ENCODE measurements at regions not wholly inside any gene's neighbourhood (a gene's known extent, or its start where the extent isn't known, plus 50 kb on each side); places are given as distances from the start of the nearest gene placed in this dataset.
"Not testable (repeated sequence)": the region's sequence is repeated elsewhere in the genome, so short reads cannot be mapped to it uniquely, and the experiment has no call there.

GRCh38 chr11:87536565-87536964 lies 498.8 kb downstream of the TMEM135 start:
- ChIA-PET CTCF (no interaction called here), POLR2A (no interaction called here)
- no peaks in the 10 kb centered on the region for H3K36me3 Mint-ChIP-seq
- H3K4me1 Mint-ChIP-seq (ENCODE audit: low read depth), result no peaks in the 10 kb centered on the region
- intact Hi-C loops (cut with micrococcal nuclease), result no loop called here
- H3K27me3 Mint-ChIP-seq, result no peaks in the 10 kb centered on the region
- no peak for DNase-seq
- no peaks in the 10 kb centered on the region for H3K9me3 Mint-ChIP-seq
- no peak overlapping the region for H3K4me3 Mint-ChIP-seq
- no peak overlapping the region for H3K27ac Mint-ChIP-seq

- Mint-ChIP-seq H3K4me3 (no peak overlapping the region), H3K4me1 (ENCODE audit: low read depth) (no peaks in the 10 kb centered on the region), H3K27ac (no peak overlapping the region), H3K36me3 (no peaks in the 10 kb centered on the region), H3K27me3 (no peaks in the 10 kb centered on the region), H3K9me3 (no peaks in the 10 kb centered on the region)
- no peak for DNase-seq
- ChIA-PET CTCF (no interaction called here), POLR2A (no interaction called here)
- intact Hi-C loops (cut with micrococcal nuclease), result no loop called here
Observed at GRCh38 chr11:87536016-87536415, 498.3 kb downstream of the TMEM135 start.

GRCh38 chr11:87535513-87535912 lies 497.8 kb downstream of the TMEM135 start:
- Mint-ChIP-seq H3K4me1 (ENCODE audit: low read depth) (no peaks in the 10 kb centered on the region), H3K9me3 (no peaks in the 10 kb centered on the region), H3K36me3 (no peaks in the 10 kb centered on the region), H3K27ac (no peak overlapping the region), H3K4me3 (no peak overlapping the region), H3K27me3 (no peaks in the 10 kb centered on the region)
- intact Hi-C loops (cut with micrococcal nuclease), result no loop called here
- CTCF ChIA-PET, result no interaction called here
- no peak for DNase-seq
- POLR2A ChIA-PET, result no interaction called here

- H3K9me3 Mint-ChIP-seq; intact Hi-C loops (cut with micrococcal nuclease); CTCF ChIA-PET; H3K4me3 Mint-ChIP-seq; DNase-seq; H3K27ac Mint-ChIP-seq; H3K36me3 Mint-ChIP-seq; H3K27me3 Mint-ChIP-seq; POLR2A ChIA-PET; H3K4me1 Mint-ChIP-seq (ENCODE audit: low read depth): not testable (repeated sequence)
Observed at GRCh38 chr11:87531835-87532234, 494.1 kb downstream of the TMEM135 start.

GRCh38 chr11:87529486-87529885 lies 491.8 kb downstream of the TMEM135 start:
- Mint-ChIP-seq H3K9me3 (no peaks in the 10 kb centered on the region), H3K4me1 (ENCODE audit: low read depth) (no peaks in the 10 kb centered on the region), H3K4me3 (no peak overlapping the region), H3K36me3 (no peaks in the 10 kb centered on the region), H3K27me3 (no peaks in the 10 kb centered on the region), H3K27ac (no peak overlapping the region)
- ChIA-PET CTCF (no interaction called here), POLR2A (no interaction called here)
- intact Hi-C loops (cut with micrococcal nuclease), result no loop called here
- no peak for DNase-seq

- Mint-ChIP-seq H3K27ac (no peak overlapping the region), H3K9me3 (no peaks in the 10 kb centered on the region), H3K4me1 (ENCODE audit: low read depth) (no peaks in the 10 kb centered on the region), H3K27me3 (no peaks in the 10 kb centered on the region), H3K4me3 (no peak overlapping the region), H3K36me3 (no peaks in the 10 kb centered on the region)
- ChIA-PET CTCF (no interaction called here), POLR2A (no interaction called here)
- no peak for DNase-seq
- intact Hi-C loops (cut with micrococcal nuclease), result no loop called here
Observed at GRCh38 chr11:87528752-87529151, 491.0 kb downstream of the TMEM135 start.

GRCh38 chr11:87523276-87523675 lies 485.5 kb downstream of the TMEM135 start:
- CTCF ChIA-PET, result no interaction called here
- Mint-ChIP-seq H3K9me3 (no peaks in the 10 kb centered on the region), H3K36me3 (no peaks in the 10 kb centered on the region), H3K27me3 (no peaks in the 10 kb centered on the region), H3K4me1 (ENCODE audit: low read depth) (no peaks in the 10 kb centered on the region), H3K4me3 (no peak overlapping the region), H3K27ac (no peak overlapping the region)
- intact Hi-C loops (cut with micrococcal nuclease), result no loop called here
- DNase-seq, result no peak
- POLR2A ChIA-PET, result no interaction called here

GRCh38 chr11:87518266-87518665 lies 480.5 kb downstream of the TMEM135 start:
- H3K27me3 Mint-ChIP-seq, result no peaks in the 10 kb centered on the region

GRCh38 chr11:87517351-87517750 lies 479.6 kb downstream of the TMEM135 start:
- Mint-ChIP-seq H3K4me1 (ENCODE audit: low read depth) (no peaks in the 10 kb centered on the region), H3K4me3 (no peak overlapping the region), H3K27ac (no peak overlapping the region), H3K9me3 (no peaks in the 10 kb centered on the region), H3K36me3 (no peaks in the 10 kb centered on the region), H3K27me3 (no peaks in the 10 kb centered on the region)
- no peak for DNase-seq
- intact Hi-C loops (cut with micrococcal nuclease), result no loop called here
- ChIA-PET POLR2A (no interaction called here), CTCF (no interaction called here)

More at GRCh38 chr11:87518266-87518665, 480.5 kb downstream of the TMEM135 start:
- DNase-seq, result no peak
- ChIA-PET POLR2A (no interaction called here), CTCF (no interaction called here)
- Mint-ChIP-seq H3K4me3 (no peak overlapping the region), H3K4me1 (ENCODE audit: low read depth) (no peaks in the 10 kb centered on the region), H3K9me3 (no peaks in the 10 kb centered on the region), H3K27ac (no peak overlapping the region), H3K36me3 (no peaks in the 10 kb centered on the region)
- intact Hi-C loops (cut with micrococcal nuclease), result no loop called here

- H3K4me1 Mint-ChIP-seq (ENCODE audit: low read depth); H3K27ac Mint-ChIP-seq; H3K4me3 Mint-ChIP-seq; H3K9me3 Mint-ChIP-seq; H3K36me3 Mint-ChIP-seq; H3K27me3 Mint-ChIP-seq; DNase-seq; intact Hi-C loops (cut with micrococcal nuclease); POLR2A ChIA-PET; CTCF ChIA-PET: not testable (repeated sequence)
Observed at GRCh38 chr11:87507722-87508121, 470.0 kb downstream of the TMEM135 start.

- POLR2A ChIA-PET; H3K36me3 Mint-ChIP-seq; H3K27me3 Mint-ChIP-seq; H3K4me3 Mint-ChIP-seq; H3K4me1 Mint-ChIP-seq (ENCODE audit: low read depth); CTCF ChIA-PET; intact Hi-C loops (cut with micrococcal nuclease); H3K27ac Mint-ChIP-seq; DNase-seq: not testable (repeated sequence)
- peaks cover 12% of the 10 kb centered on the region for H3K9me3 Mint-ChIP-seq
Observed at GRCh38 chr11:87506946-87507345, 469.2 kb downstream of the TMEM135 start.

GRCh38 chr11:87501388-87501787 lies 463.7 kb downstream of the TMEM135 start:
- no peaks in the 10 kb centered on the region for H3K27me3 Mint-ChIP-seq
- ChIA-PET POLR2A (no interaction called here), CTCF (no interaction called here)
- H3K27ac Mint-ChIP-seq, result no peak overlapping the region
- H3K4me3 Mint-ChIP-seq, result no peak overlapping the region
- intact Hi-C loops (cut with micrococcal nuclease), result no loop called here
- DNase-seq, result no peak
- H3K36me3 Mint-ChIP-seq, result no peaks in the 10 kb centered on the region
- peaks cover 12% of the 10 kb centered on the region for H3K9me3 Mint-ChIP-seq
- no peaks in the 10 kb centered on the region for H3K4me1 Mint-ChIP-seq (ENCODE audit: low read depth)

GRCh38 chr11:87494936-87495335 lies 457.2 kb downstream of the TMEM135 start:
- intact Hi-C loops (cut with micrococcal nuclease); H3K9me3 Mint-ChIP-seq; POLR2A ChIA-PET; H3K4me3 Mint-ChIP-seq; H3K27me3 Mint-ChIP-seq; DNase-seq; H3K27ac Mint-ChIP-seq; H3K4me1 Mint-ChIP-seq (ENCODE audit: low read depth); CTCF ChIA-PET; H3K36me3 Mint-ChIP-seq: not testable (repeated sequence)

- POLR2A ChIA-PET; H3K4me1 Mint-ChIP-seq (ENCODE audit: low read depth); H3K36me3 Mint-ChIP-seq; CTCF ChIA-PET; H3K27ac Mint-ChIP-seq; H3K9me3 Mint-ChIP-seq; DNase-seq; H3K27me3 Mint-ChIP-seq; intact Hi-C loops (cut with micrococcal nuclease); H3K4me3 Mint-ChIP-seq: not testable (repeated sequence)
Observed at GRCh38 chr11:87494026-87494425, 456.3 kb downstream of the TMEM135 start.
